ENCODE measurements at regions not wholly inside any gene's neighbourhood (a gene's known extent, or its start where the extent isn't known, plus 50 kb on each side); places are given as distances from the start of the nearest gene placed in this dataset.

- Mint-ChIP-seq H3K9me3 (ENCODE audit: insufficient read depth) (peaks cover 5% of the 10 kb centered on the region), H3K27ac (no peak overlapping the region), H3K4me1 (no peaks in the 10 kb centered on the region), H3K4me3 (no peak overlapping the region), H3K27me3 (no peaks in the 10 kb centered on the region)
- Histone ChIP-seq H3K27me3 (replicated peaks in 1 of 4; ENCODE audit: control extremely low read depth in 1 of 4, control insufficient read depth in 3 of 4, insufficient read depth in 4 of 4, low read length in 3 of 4) (no peaks in the 10 kb centered on the region), H3K79me2 (ENCODE audit: control insufficient read depth, insufficient read depth, low read length) (no peaks in the 10 kb centered on the region), H3K9ac (ENCODE audit: low read length) (no peak overlapping the region), H4K20me1 (ENCODE audit: control insufficient read depth, insufficient read depth, low read length, poor library complexity, severe bottlenecking) (no peaks in the 10 kb centered on the region), H3K36me3 (replicated peaks in 1 of 2; ENCODE audit: control extremely low read depth in 1 of 2, control insufficient read depth in 1 of 2, extremely low read depth in 1 of 2, insufficient read depth in 2 of 2, low read length in 1 of 2) (no peaks in the 10 kb centered on the region), H2AFZ (ENCODE audit: insufficient read depth, low read depth, low read length, poor library complexity, severe bottlenecking) (no peak overlapping the region), H3K4me2 (replicated peaks; ENCODE audit: low read depth, low read length, poor library complexity, severe bottlenecking) (no peak overlapping the region), H3K4me1 (ENCODE audit: control insufficient read depth in 2 of 2, insufficient read depth in 2 of 2, low read length in 2 of 2) (no peaks in the 10 kb centered on the region), H3K27ac (ENCODE audit: low read length in 2 of 2) (no peak overlapping the region), H3K9me3 (ENCODE audit: control extremely low read depth in 1 of 3, control insufficient read depth in 2 of 3, insufficient read depth in 1 of 3, low read length in 2 of 3) (no peaks in the 10 kb centered on the region), H3K4me3 (ENCODE audit: control extremely low read depth in 1 of 5, extremely low read depth in 1 of 5, insufficient read depth in 1 of 5, low read depth in 2 of 5, low read length in 4 of 5) (no peak overlapping the region)
- CTCF ChIA-PET, result no interaction called here
- 45% methylated on average over 1 of the region's 3 CpGs for WGBS (ENCODE audit: insufficient coverage)
- no peak for DNase-seq
- TF ChIP-seq EZH2 (IDR thresholded peaks at IDR 0.05; ENCODE audit: borderline replicate concordance, insufficient read depth, low read depth, low read length, poor library complexity, severe bottlenecking) (no peak), CTCF (IDR thresholded peaks at IDR 0.05) (no peak)
- POLR2A ChIA-PET, result no interaction called here
- no peak for ATAC-seq (ENCODE audit: low read depth)
- intact Hi-C loops (cut with micrococcal nuclease), result no loop called here
Measured at GRCh38 chr2:14292964-14293363, 339.6 kb upstream of the LRATD1 start.

- intact Hi-C loops (cut with micrococcal nuclease), result no loop called here
- no peaks in the 10 kb centered on the region for H3K4me1 ChIP-seq (ENCODE audit: control insufficient read depth in 2 of 2, insufficient read depth in 2 of 2, low read length in 2 of 2)
- Mint-ChIP-seq H3K9me3 (ENCODE audit: insufficient read depth) (peaks cover 3% of the 10 kb centered on the region), H3K4me3 (no peak overlapping the region), H3K4me1 (no peaks in the 10 kb centered on the region), H3K27me3 (no peaks in the 10 kb centered on the region), H3K27ac (no peak overlapping the region)
- WGBS (ENCODE audit: insufficient coverage), result no CpG with 5 or more reads among the region's 2 CpGs
- DNase-seq (no peak), ATAC-seq (ENCODE audit: low read depth) (no peak)
- H3K27ac ChIP-seq (ENCODE audit: low read length in 2 of 2), result no peak overlapping the region
- no peaks in the 10 kb centered on the region for H3K9me3 ChIP-seq (ENCODE audit: control extremely low read depth in 1 of 3, control insufficient read depth in 2 of 3, insufficient read depth in 1 of 3, low read length in 2 of 3)
- H3K36me3 ChIP-seq (replicated peaks in 1 of 2; ENCODE audit: control extremely low read depth in 1 of 2, control insufficient read depth in 1 of 2, extremely low read depth in 1 of 2, insufficient read depth in 2 of 2, low read length in 1 of 2), result no peaks in the 10 kb centered on the region
- no peak overlapping the region for H3K4me2 ChIP-seq (replicated peaks; ENCODE audit: low read depth, low read length, poor library complexity, severe bottlenecking)
- no peaks in the 10 kb centered on the region for H4K20me1 ChIP-seq (ENCODE audit: control insufficient read depth, insufficient read depth, low read length, poor library complexity, severe bottlenecking)
- ChIA-PET CTCF (no interaction called here), POLR2A (no interaction called here)
- no peaks in the 10 kb centered on the region for H3K27me3 ChIP-seq (replicated peaks in 1 of 4; ENCODE audit: control extremely low read depth in 1 of 4, control insufficient read depth in 3 of 4, insufficient read depth in 4 of 4, low read length in 3 of 4)
- H3K79me2 ChIP-seq (ENCODE audit: control insufficient read depth, insufficient read depth, low read length), result no peaks in the 10 kb centered on the region
- no peak overlapping the region for H2AFZ ChIP-seq (ENCODE audit: insufficient read depth, low read depth, low read length, poor library complexity, severe bottlenecking)
- no peak overlapping the region for H3K4me3 ChIP-seq (ENCODE audit: control extremely low read depth in 1 of 5, extremely low read depth in 1 of 5, insufficient read depth in 1 of 5, low read depth in 2 of 5, low read length in 4 of 5)
- TF ChIP-seq CTCF (IDR thresholded peaks at IDR 0.05) (no peak), EZH2 (IDR thresholded peaks at IDR 0.05; ENCODE audit: borderline replicate concordance, insufficient read depth, low read depth, low read length, poor library complexity, severe bottlenecking) (no peak)
- no peak overlapping the region for H3K9ac ChIP-seq (ENCODE audit: low read length)
Measured at GRCh38 chr2:14297340-14297739, 335.2 kb upstream of the LRATD1 start.

Data from B cell (primary cell).